NCI-H510A treated with DMSO at 0.1 percent for 48 hours (cell line): ENCODE measurements at regions not wholly inside any gene's neighbourhood (a gene's known extent, or its start where the extent isn't known, plus 50 kb on each side); places are given as distances from the start of the nearest gene placed in this dataset.
"Not testable (repeated sequence)": the region's sequence is repeated elsewhere in the genome, so short reads cannot be mapped to it uniquely, and the experiment has no call there.

ENCODE experiments used
- DNase-seq: peaks from one replicate; lab custom pipeline; 2025; lab: John Stamatoyannopoulos, UW

- DNase-seq: not testable (repeated sequence)
These were observed 603.8 kb downstream of the TTLL7 start for GRCh38 chr1:83395130-83395529.

- not testable (repeated sequence) for DNase-seq
These were observed 612.0 kb downstream of the TTLL7 start for GRCh38 chr1:83386946-83387345.

GRCh38 chr1:83383107-83383506 lies 615.8 kb downstream of the TTLL7 start:
- not testable (repeated sequence) for DNase-seq

GRCh38 chr1:83373018-83373417 lies 625.9 kb downstream of the TTLL7 start:
- not testable (repeated sequence) for DNase-seq

- DNase-seq: not testable (repeated sequence)
These were observed 629.1 kb downstream of the TTLL7 start for GRCh38 chr1:83369853-83370252.

- DNase-seq: not testable (repeated sequence)
These were observed 633.6 kb downstream of the TTLL7 start for GRCh38 chr1:83365320-83365719.

- DNase-seq: not testable (repeated sequence)
These were observed 653.6 kb downstream of the TTLL7 start for GRCh38 chr1:83345375-83345774.

GRCh38 chr1:83343767-83344166 lies 655.2 kb downstream of the TTLL7 start:
- DNase-seq: not testable (repeated sequence)

- not testable (repeated sequence) for DNase-seq
These were observed 655.9 kb downstream of the TTLL7 start for GRCh38 chr1:83342995-83343394.

GRCh38 chr1:83332308-83332707 lies 666.6 kb downstream of the TTLL7 start:
- not testable (repeated sequence) for DNase-seq

- no peak for DNase-seq
These were observed 680.6 kb downstream of the TTLL7 start for GRCh38 chr1:83318366-83318765.

- DNase-seq: not testable (repeated sequence)
These were observed 683.5 kb downstream of the TTLL7 start for GRCh38 chr1:83315446-83315845.

- peak; percentile 1 for DNase-seq
These were observed 688.8 kb downstream of the TTLL7 start for GRCh38 chr1:83310161-83310560.

- not testable (repeated sequence) for DNase-seq
These were observed 689.9 kb downstream of the TTLL7 start for GRCh38 chr1:83309035-83309434.

- DNase-seq: not testable (repeated sequence)
These were observed 692.1 kb downstream of the TTLL7 start for GRCh38 chr1:83306811-83307210.

- not testable (repeated sequence) for DNase-seq
These were observed 703.3 kb downstream of the TTLL7 start for GRCh38 chr1:83295594-83295993.

GRCh38 chr1:83287391-83287790 lies 711.5 kb downstream of the TTLL7 start:
- not testable (repeated sequence) for DNase-seq

- not testable (repeated sequence) for DNase-seq
These were observed 724.3 kb downstream of the TTLL7 start for GRCh38 chr1:83274656-83275055.

- not testable (repeated sequence) for DNase-seq
These were observed 726.4 kb downstream of the TTLL7 start for GRCh38 chr1:83272484-83272883.

- not testable (repeated sequence) for DNase-seq
These were observed 727.1 kb downstream of the TTLL7 start for GRCh38 chr1:83271834-83272233.

- not testable (repeated sequence) for DNase-seq
These were observed 728.1 kb downstream of the TTLL7 start for GRCh38 chr1:83270801-83271200.

GRCh38 chr1:83263808-83264207 lies 735.1 kb downstream of the TTLL7 start:
- not testable (repeated sequence) for DNase-seq

- DNase-seq: not testable (repeated sequence)
These were observed 747.2 kb downstream of the TTLL7 start for GRCh38 chr1:83251687-83252086.

- DNase-seq: peak; percentile 29
These were observed 752.2 kb downstream of the TTLL7 start for GRCh38 chr1:83246780-83247179.
